HepG2 (cell line): ENCODE measurements at regions not wholly inside any gene's neighbourhood (a gene's known extent, or its start where the extent isn't known, plus 50 kb on each side); places are given as distances from the start of the nearest gene placed in this dataset.

Source experiments
- ATAC-seq: fragments of 200-7000 bp; cut with Tn5 transposase; 3 replicates; pipeline ENCODE4 v1.9.1; 2020; ENCODE audit warnings: mild to moderate bottlenecking, moderate library complexity
- BruUV-seq: library from RNA; stranded (reverse); fragments of 400-500 nt; replicated peaks from 2 replicates; lab custom pipeline; 2021; lab: Mats Ljungman, UMichigan
- CTCF ChIA-PET: fragments of 300-600 bp; formaldehyde crosslinking; extraction: SDS; loops from one replicate; lab custom pipeline; 2021; ENCODE audit warnings: low total read pairs, inconsistent platforms, low intra/inter-chr PET ratio; lab: Yijun Ruan, JAX
- POLR2A ChIA-PET: fragments of 350-600 bp; sonication (Branson Sonifier 250); formaldehyde crosslinking; loops from one replicate; lab custom pipeline; 2020; ENCODE audit warnings: antibody characterized with exemption, inconsistent platforms; lab: Yijun Ruan, JAX
- DNase-seq: peaks from one replicate; pipeline ENCODE4 v3.0.0-alpha.2; 2015; ENCODE audit warnings: low spot score
- FAIRE-seq: peaks from 3 replicates; lab custom pipeline; 2011; peaks lifted over from hg19 to GRCh38; lab: Jason Lieb, UNC
- H2AFZ ChIP-seq: one replicate; pipeline ENCODE4 v1.6.1; 2011; ENCODE audit warnings: low read length, inconsistent platforms
- H3K27ac ChIP-seq: fragments of 300-600 bp; 3 replicates; pipeline ENCODE4 v1.8.0; 2011; ENCODE audit warnings: mixed run types, mild to moderate bottlenecking, mixed read lengths, low read length, inconsistent platforms; ENCODE audit not compliant: insufficient read depth; ENCODE audit errors: extremely low read length
- H3K27me3 ChIP-seq, 2 experiments: fragments of 200-600 bp in 1 of 2; 2 replicates in 1 of 2; 3 replicates in 1 of 2; pipeline versions ENCODE4 v1.6.0 to v1.8.0; 2011; ENCODE audit warnings: low read length in 2 of 2, mild to moderate bottlenecking in 2 of 2, moderate library complexity in 2 of 2, inconsistent platforms in 1 of 2; ENCODE audit not compliant: insufficient read depth in 2 of 2, control insufficient read depth in 1 of 2
- H3K36me3 ChIP-seq, 2 experiments: fragments of 200-600 bp in 1 of 2; replicated peaks in 1 of 2; 2 replicates in 1 of 2; 3 replicates in 1 of 2; pipeline versions ENCODE4 v1.5.1 to v1.8.0; 2011; ENCODE audit warnings: low read length in 2 of 2, inconsistent platforms in 1 of 2; ENCODE audit not compliant: insufficient read depth in 2 of 2, control insufficient read depth in 1 of 2
- H3K4me1 ChIP-seq: 2 replicates; pipeline ENCODE4 v1.5.1; 2012; ENCODE audit warnings: low read length, inconsistent platforms; ENCODE audit not compliant: insufficient read depth
- H3K4me2 ChIP-seq: 2 replicates; pipeline ENCODE4 v1.6.0; 2011; ENCODE audit warnings: low read depth, low read length, inconsistent platforms
- H3K4me3 ChIP-seq, 3 experiments: fragments of 200-600 bp in 1 of 3; sonication (generic), shearing (Covaris generic) in 1 of 3; replicated peaks in 1 of 3; 2 replicates each; pipeline ENCODE4 v1.5.1; 2011 to 2016; ENCODE audit warnings: low read length in 3 of 3, inconsistent platforms in 2 of 3, low read depth in 2 of 3, mild to moderate bottlenecking in 2 of 3, control low read depth in 1 of 3, mixed read lengths in 1 of 3; ENCODE audit not compliant: insufficient read depth in 1 of 3
- H3K79me2 ChIP-seq: one replicate; pipeline ENCODE4 v1.6.1; 2011; ENCODE audit warnings: low read length, inconsistent platforms; ENCODE audit not compliant: insufficient read depth
- H3K9ac ChIP-seq: 2 replicates; pipeline ENCODE4 v1.6.0; 2011; ENCODE audit warnings: mild to moderate bottlenecking, low read depth, low read length, inconsistent platforms; ENCODE audit not compliant: insufficient read depth
- H3K9me3 ChIP-seq: 2 replicates; pipeline ENCODE4 v1.5.1; 2012; ENCODE audit warnings: mild to moderate bottlenecking, low read length
- H4K20me1 ChIP-seq: 2 replicates; pipeline ENCODE4 v1.6.0; 2011; ENCODE audit warnings: inconsistent platforms, mild to moderate bottlenecking, low read length, moderate library complexity; ENCODE audit not compliant: insufficient read depth
- ASH2L ChIP-seq: fragments of 300-600, 200-600 bp; sonication (generic); IDR thresholded peaks from 2 replicates; pipeline ENCODE4 v1.7.0; 2017; ENCODE audit warnings: low read depth, mild to moderate bottlenecking, moderate library complexity, mixed read lengths, low read length; ENCODE audit not compliant: insufficient read length
- HMG20B ChIP-seq: conservative IDR thresholded peaks from 2 replicates; pipeline ENCODE4 v1.6.1; 2016; ENCODE audit warnings: missing genetic modification reagents, missing compliant biosample characterization
- KDM5A ChIP-seq: fragments of 200-600 bp; sonication (generic); IDR thresholded peaks from 2 replicates; pipeline ENCODE4 v1.7.0; 2018; ENCODE audit warnings: antibody characterized with exemption, mild to moderate bottlenecking, low read length, borderline replicate concordance
- SMARCC2 ChIP-seq: fragments of 450-650 bp; IDR thresholded peaks from 2 replicates; pipeline ENCODE4 v1.6.1; 2017; ENCODE audit warnings: antibody characterized with exemption, mild to moderate bottlenecking
- ZNF558 ChIP-seq: sonication (generic); formaldehyde crosslinking; IDR thresholded peaks from 2 replicates; pipeline ENCODE4 v1.9.0; 2022; ENCODE audit warnings: mild to moderate bottlenecking, missing genetic modification reagents, borderline replicate concordance
- WGBS: methylation state at CpG from one replicate; pipeline ENCODE4 v1.1.6; 2017; ENCODE audit warnings: low lambda C conversion rate; 5-methylcytosine and 5-hydroxymethylcytosine counted together
- in situ Hi-C: cut with HindIII; loops from 2 replicates; pipeline ENCODE4 v1.10.0; 2017; ENCODE audit warnings: low pct_unique_long_range_greater_than_20kb; ENCODE audit not compliant: extremely low pct_ligation_motif_present
- intact Hi-C: fragments of 100-400 bp; cut with micrococcal nuclease; formaldehyde crosslinking; loops from one replicate; pipeline ENCODE4 v1.10.0; 2022; ENCODE audit not compliant: unreplicated experiment
- TF ChIP-seq, protein P1 (sequence below): sonication (generic); formaldehyde crosslinking; conservative IDR thresholded peaks from 2 replicates; pipeline ENCODE4 v1.4.0; 2020; ENCODE audit warnings: missing genetic modification reagents
- TF ChIP-seq, protein P2 (sequence below): sonication (generic); formaldehyde crosslinking; IDR thresholded peaks from 2 replicates; pipeline ENCODE4 v1.5.0; 2020; ENCODE audit warnings: mild to moderate bottlenecking, missing genetic modification reagents, borderline replicate concordance

DNA sequence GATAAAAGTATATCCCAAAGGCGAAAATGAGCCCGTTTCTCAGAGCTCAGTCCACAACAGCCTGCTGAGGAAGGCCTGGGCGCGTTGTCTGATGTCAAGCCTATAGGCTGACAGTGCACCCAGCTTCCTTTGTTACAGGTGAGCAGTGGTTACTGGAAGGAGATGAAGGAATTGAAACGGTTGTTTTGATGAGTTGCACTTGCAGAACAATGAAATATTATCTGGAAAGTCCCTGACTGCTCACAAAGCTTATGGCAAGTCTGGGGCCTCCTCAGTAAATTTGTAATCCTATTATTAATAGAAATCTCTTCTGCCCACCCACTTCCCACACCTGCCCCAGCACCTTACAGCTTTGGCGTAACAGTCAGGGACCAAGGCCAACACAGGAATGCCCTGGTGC is 77.8 kb downstream of the C11orf91 start:
- ChIA-PET CTCF (no interaction called here), POLR2A (no interaction called here)
- no peak overlapping the region for H2AFZ ChIP-seq
- TF ChIP-seq KDM5A, result no peak
- no peak for TF ChIP-seq ZNF558 (CRISPR knock-in tag)
- no peak for TF ChIP-seq HMG20B (CRISPR knock-in tag)
- TF ChIP-seq, protein P1, sequence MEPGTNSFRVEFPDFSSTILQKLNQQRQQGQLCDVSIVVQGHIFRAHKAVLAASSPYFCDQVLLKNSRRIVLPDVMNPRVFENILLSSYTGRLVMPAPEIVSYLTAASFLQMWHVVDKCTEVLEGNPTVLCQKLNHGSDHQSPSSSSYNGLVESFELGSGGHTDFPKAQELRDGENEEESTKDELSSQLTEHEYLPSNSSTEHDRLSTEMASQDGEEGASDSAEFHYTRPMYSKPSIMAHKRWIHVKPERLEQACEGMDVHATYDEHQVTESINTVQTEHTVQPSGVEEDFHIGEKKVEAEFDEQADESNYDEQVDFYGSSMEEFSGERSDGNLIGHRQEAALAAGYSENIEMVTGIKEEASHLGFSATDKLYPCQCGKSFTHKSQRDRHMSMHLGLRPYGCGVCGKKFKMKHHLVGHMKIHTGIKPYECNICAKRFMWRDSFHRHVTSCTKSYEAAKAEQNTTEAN (CRISPR knock-in tag), result no peak
- TF ChIP-seq, protein P2, sequence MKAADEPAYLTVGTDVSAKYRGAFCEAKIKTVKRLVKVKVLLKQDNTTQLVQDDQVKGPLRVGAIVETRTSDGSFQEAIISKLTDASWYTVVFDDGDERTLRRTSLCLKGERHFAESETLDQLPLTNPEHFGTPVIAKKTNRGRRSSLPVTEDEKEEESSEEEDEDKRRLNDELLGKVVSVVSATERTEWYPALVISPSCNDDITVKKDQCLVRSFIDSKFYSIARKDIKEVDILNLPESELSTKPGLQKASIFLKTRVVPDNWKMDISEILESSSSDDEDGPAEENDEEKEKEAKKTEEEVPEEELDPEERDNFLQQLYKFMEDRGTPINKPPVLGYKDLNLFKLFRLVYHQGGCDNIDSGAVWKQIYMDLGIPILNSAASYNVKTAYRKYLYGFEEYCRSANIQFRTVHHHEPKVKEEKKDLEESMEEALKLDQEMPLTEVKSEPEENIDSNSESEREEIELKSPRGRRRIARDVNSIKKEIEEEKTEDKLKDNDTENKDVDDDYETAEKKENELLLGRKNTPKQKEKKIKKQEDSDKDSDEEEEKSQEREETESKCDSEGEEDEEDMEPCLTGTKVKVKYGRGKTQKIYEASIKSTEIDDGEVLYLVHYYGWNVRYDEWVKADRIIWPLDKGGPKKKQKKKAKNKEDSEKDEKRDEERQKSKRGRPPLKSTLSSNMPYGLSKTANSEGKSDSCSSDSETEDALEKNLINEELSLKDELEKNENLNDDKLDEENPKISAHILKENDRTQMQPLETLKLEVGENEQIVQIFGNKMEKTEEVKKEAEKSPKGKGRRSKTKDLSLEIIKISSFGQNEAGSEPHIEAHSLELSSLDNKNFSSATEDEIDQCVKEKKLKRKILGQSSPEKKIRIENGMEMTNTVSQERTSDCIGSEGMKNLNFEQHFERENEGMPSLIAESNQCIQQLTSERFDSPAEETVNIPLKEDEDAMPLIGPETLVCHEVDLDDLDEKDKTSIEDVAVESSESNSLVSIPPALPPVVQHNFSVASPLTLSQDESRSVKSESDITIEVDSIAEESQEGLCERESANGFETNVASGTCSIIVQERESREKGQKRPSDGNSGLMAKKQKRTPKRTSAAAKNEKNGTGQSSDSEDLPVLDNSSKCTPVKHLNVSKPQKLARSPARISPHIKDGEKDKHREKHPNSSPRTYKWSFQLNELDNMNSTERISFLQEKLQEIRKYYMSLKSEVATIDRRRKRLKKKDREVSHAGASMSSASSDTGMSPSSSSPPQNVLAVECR (CRISPR knock-in tag), result no peak
- no peak for TF ChIP-seq ASH2L
- TF ChIP-seq SMARCC2, result no peak
- H3K27me3 ChIP-seq, result peaks cover 0 to 17% of the 10 kb centered on the region in 2 experiments; a peak in 2 of 5 replicates
- no peak for ATAC-seq
- H3K9me3 ChIP-seq, result no peaks in the 10 kb centered on the region
- WGBS, result 3% methylated on average over 4 of the region's 6 CpGs
- BruUV-seq, result no TSS peak
- no peaks in the 10 kb centered on the region for H4K20me1 ChIP-seq
- H3K79me2 ChIP-seq, result no peaks in the 10 kb centered on the region
- in situ Hi-C loops (no loop called here), intact Hi-C loops (no loop called here)
- no peak for FAIRE-seq
- H3K4me2 ChIP-seq, result no peak overlapping the region
- no peak overlapping the region for H3K9ac ChIP-seq
- no peak overlapping the region for H3K27ac ChIP-seq
- H3K4me1 ChIP-seq, result no peaks in the 10 kb centered on the region
- H3K36me3 ChIP-seq, result no peaks in the 10 kb centered on the region
- DNase-seq, result no peak
- H3K4me3 ChIP-seq, result no peak overlapping the region
